SK-N-SH treated with all-trans-retinoic acid at 6 μM for 48 hours (cell line): ENCODE measurements at regions not wholly inside any gene's neighbourhood (a gene's known extent, or its start where the extent isn't known, plus 50 kb on each side); places are given as distances from the start of the nearest gene placed in this dataset.

Experiments
- ATAC-seq: fragments of 200-7000 bp; cut with Tn5 transposase; 3 replicates; pipeline ENCODE4 v1.9.1; 2020; ENCODE audit warnings: mild to moderate bottlenecking, moderate library complexity
- ARNTL ChIP-seq: fragments of 450-650 bp; formaldehyde crosslinking; IDR thresholded peaks from 2 replicates; pipeline ENCODE4 v1.5.0; 2020; ENCODE audit warnings: low read depth, mild to moderate bottlenecking, moderate library complexity, borderline replicate concordance
- BACH2 ChIP-seq: fragments of 250-450 bp; sonication (Bioruptor Pico); IDR thresholded peaks from 2 replicates; pipeline ENCODE4 v1.9.0; 2021; ENCODE audit warnings: mild to moderate bottlenecking, borderline replicate concordance
- CREB5 ChIP-seq: fragments of 250-450 bp; sonication (Bioruptor Pico); IDR thresholded peaks from 2 replicates; pipeline ENCODE4 v1.5.1; 2020; ENCODE audit warnings: low read depth, mild to moderate bottlenecking, moderate library complexity
- CSDC2 ChIP-seq: fragments of 250-450 bp; sonication (Bioruptor Pico); IDR thresholded peaks from 2 replicates; pipeline ENCODE4 v1.5.0; 2020; ENCODE audit warnings: mild to moderate bottlenecking, moderate library complexity
- CSRNP3 ChIP-seq: fragments of 250-450 bp; sonication (Bioruptor Pico); IDR thresholded peaks from 2 replicates; pipeline ENCODE4 v1.5.1; 2021; ENCODE audit warnings: mild to moderate bottlenecking, moderate library complexity
- GLIS3 ChIP-seq: fragments of 250-450 bp; sonication (Bioruptor Pico); IDR thresholded peaks from 2 replicates; pipeline ENCODE4 v1.5.0; 2020; ENCODE audit warnings: mild to moderate bottlenecking, moderate library complexity
- ISL1 ChIP-seq: fragments of 250-450 bp; sonication (Bioruptor Pico); IDR thresholded peaks from 2 replicates; pipeline ENCODE4 v2.1.2; 2022; ENCODE audit warnings: mild to moderate bottlenecking, moderate library complexity
- POU6F1 ChIP-seq: fragments of 250-450 bp; sonication (Bioruptor Pico); IDR thresholded peaks from 2 replicates; pipeline ENCODE4 v1.8.0; 2021; ENCODE audit warnings: low read depth, mild to moderate bottlenecking, moderate library complexity, borderline replicate concordance
- PPARA ChIP-seq: fragments of 250-450 bp; sonication (Bioruptor Pico); IDR thresholded peaks from 2 replicates; pipeline ENCODE4 v1.5.0; 2020; ENCODE audit warnings: mild to moderate bottlenecking, borderline replicate concordance
- RARB ChIP-seq: fragments of 250-450 bp; sonication (Bioruptor Pico); IDR thresholded peaks from 2 replicates; pipeline ENCODE4 v1.8.0; 2021; ENCODE audit warnings: mild to moderate bottlenecking, moderate library complexity
- SNAI2 ChIP-seq: fragments of 250-450 bp; sonication (Bioruptor Pico); IDR thresholded peaks from 2 replicates; pipeline ENCODE4 v1.5.0; 2020; ENCODE audit warnings: mild to moderate bottlenecking, moderate library complexity
- TCF4 ChIP-seq: fragments of 250-450 bp; sonication (Bioruptor Pico); IDR thresholded peaks from 2 replicates; pipeline ENCODE4 v1.8.0; 2021; ENCODE audit warnings: mild to moderate bottlenecking, moderate library complexity, borderline replicate concordance
- TOX ChIP-seq: fragments of 250-450 bp; sonication (Bioruptor Pico); IDR thresholded peaks from 2 replicates; pipeline ENCODE4 v1.8.0; 2021; ENCODE audit warnings: mild to moderate bottlenecking, moderate library complexity, borderline replicate concordance
- TSHZ2 ChIP-seq: fragments of 250-450 bp; sonication (Bioruptor Pico); IDR thresholded peaks from 2 replicates; pipeline ENCODE4 v1.5.0; 2020; ENCODE audit warnings: mild to moderate bottlenecking, moderate library complexity
- ZC3H10 ChIP-seq: fragments of 250-450 bp; sonication (Bioruptor Pico); IDR thresholded peaks from 2 replicates; pipeline ENCODE4 v1.5.1; 2021; ENCODE audit warnings: mild to moderate bottlenecking, moderate library complexity
- ZFP3 ChIP-seq: fragments of 250-450 bp; sonication (Bioruptor Pico); IDR thresholded peaks from 2 replicates; pipeline ENCODE4 v1.5.0; 2020; ENCODE audit warnings: mild to moderate bottlenecking, moderate library complexity
- ZFP30 ChIP-seq: fragments of 450-650 bp; formaldehyde crosslinking; IDR thresholded peaks from 2 replicates; pipeline ENCODE4 v1.5.0; 2022; ENCODE audit warnings: mild to moderate bottlenecking, moderate library complexity
- ZNF565 ChIP-seq: fragments of 450-650 bp; formaldehyde crosslinking; conservative IDR thresholded peaks from 2 replicates; pipeline ENCODE4 v1.5.0; 2020; ENCODE audit warnings: low read depth, mild to moderate bottlenecking, moderate library complexity
- ZNF70 ChIP-seq: fragments of 450-650 bp; formaldehyde crosslinking; IDR thresholded peaks from 2 replicates; pipeline ENCODE4 v1.5.0; 2020; ENCODE audit warnings: mild to moderate bottlenecking, moderate library complexity
- ZNF8 ChIP-seq: fragments of 450-650 bp; formaldehyde crosslinking; IDR thresholded peaks from 2 replicates; pipeline ENCODE4 v1.5.0; 2020; ENCODE audit warnings: mild to moderate bottlenecking, moderate library complexity

- TF ChIP-seq ZNF8 (no peak), CREB5 (CRISPR knock-in tag) (no peak), ARNTL (CRISPR knock-in tag) (no peak), ZFP30 (no peak), CSRNP3 (no peak), ZC3H10 (CRISPR knock-in tag) (no peak), ZNF70 (no peak), BACH2 (CRISPR knock-in tag) (no peak), PPARA (no peak), GLIS3 (no peak), ISL1 (CRISPR knock-in tag) (no peak), CSDC2 (no peak), SNAI2 (CRISPR knock-in tag) (no peak), ZFP3 (no peak), ZNF565 (CRISPR knock-in tag) (no peak), TOX (CRISPR knock-in tag) (no peak), TSHZ2 (CRISPR knock-in tag) (no peak), RARB (CRISPR knock-in tag) (no peak)
- ATAC-seq, result no peak
These were observed 94.3 kb upstream of the GNAI1 start for GRCh38 chr7:80040335-80040734.

- TF ChIP-seq ARNTL (CRISPR knock-in tag), result no peak
- no peak for TF ChIP-seq ZNF8
- TF ChIP-seq CSDC2, result no peak
- no peak for TF ChIP-seq TOX (CRISPR knock-in tag)
- TF ChIP-seq BACH2 (CRISPR knock-in tag), result no peak
- no peak for TF ChIP-seq ZC3H10 (CRISPR knock-in tag)
- TF ChIP-seq, all 23 proteins: peak for 0
- peak; percentile 38; the same call in 2 of the 3 replicates for ATAC-seq
These were observed 95.3 kb upstream of the GNAI1 start for GRCh38 chr7:80039251-80039884.

- TF ChIP-seq CREB5 (CRISPR knock-in tag) (no peak), CSDC2 (no peak), ZFP30 (no peak), POU6F1 (CRISPR knock-in tag) (no peak), ZNF8 (no peak), RARB (CRISPR knock-in tag) (no peak), CSRNP3 (no peak), TCF4 (CRISPR knock-in tag) (no peak)
- TF ChIP-seq, all 23 proteins: peak for 0
These were observed 96.9 kb upstream of the GNAI1 start for GRCh38 chr7:80037689-80038088.

More at GRCh38 chr7:80037689-80038088, 96.9 kb upstream of the GNAI1 start:
- no peak for ATAC-seq
